A172 (cell line): ENCODE measurements at regions not wholly inside any gene's neighbourhood (a gene's known extent, or its start where the extent isn't known, plus 50 kb on each side); places are given as distances from the start of the nearest gene placed in this dataset.
A peak's percentile ranks its signal among the peaks of the same experiment; 100 is the strongest.
"Not testable (repeated sequence)": the region's sequence is repeated elsewhere in the genome, so short reads cannot be mapped to it uniquely, and the experiment has no call there.

Source experiments
- DNase-seq: peaks from one replicate; pipeline ENCODE4 v3.0.0-alpha.2; 2015; ENCODE audit warnings: low spot score

GRCh38 chr13:89968470-89968869 lies 1379.0 kb upstream of the MIR17HG start:
- DNase-seq, result no peak

GRCh38 chr13:89970353-89970709 lies 1377.2 kb upstream of the MIR17HG start:
- DNase-seq, result no peak

GRCh38 chr13:89977203-89977602 lies 1370.3 kb upstream of the MIR17HG start:
- DNase-seq, result no peak

- no peak for DNase-seq
Observed at GRCh38 chr13:89980896-89981295, 1366.6 kb upstream of the MIR17HG start.

GRCh38 chr13:89982407-89983095 lies 1364.9 kb upstream of the MIR17HG start:
- DNase-seq, result no peak

DNA sequence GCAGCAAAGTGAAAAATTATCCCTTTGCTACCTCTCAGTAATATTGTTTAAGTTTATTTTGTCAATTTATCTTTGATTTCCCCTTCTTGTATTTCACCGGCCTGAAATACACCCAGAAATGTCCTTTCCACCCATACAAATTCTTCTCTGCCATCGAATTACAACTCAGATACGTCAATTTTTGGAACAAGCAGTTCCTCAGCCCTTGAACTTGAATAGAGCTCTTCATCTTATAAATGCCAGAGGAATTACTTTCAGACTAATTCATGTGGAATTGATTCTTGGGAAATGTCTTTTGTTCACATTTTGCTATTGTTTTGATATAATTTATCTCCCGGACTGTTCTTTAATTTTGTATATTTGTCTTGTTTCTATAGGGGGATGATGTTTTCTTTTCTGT lies 1359.3 kb upstream of the MIR17HG start:
- no peak for DNase-seq

DNA sequence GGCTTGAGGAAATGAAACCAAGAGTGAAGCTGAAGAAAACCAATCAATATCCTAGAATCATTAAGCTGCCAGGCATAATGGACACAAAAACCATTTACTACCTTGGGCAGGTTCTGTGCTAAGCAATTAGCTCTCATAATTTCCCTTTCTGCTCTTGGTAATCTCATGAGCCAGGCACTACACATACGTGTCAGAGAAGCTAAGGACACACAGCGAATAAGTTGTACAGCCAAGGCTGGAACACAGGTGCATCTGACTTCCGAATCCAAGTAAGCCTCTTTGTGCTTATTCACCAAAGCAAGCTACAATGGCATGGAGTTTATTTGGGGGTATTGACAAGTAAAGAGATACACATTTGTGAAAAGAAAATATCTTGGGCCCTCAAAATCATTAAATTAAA lies 1343.9 kb upstream of the MIR17HG start:
- no peak for DNase-seq

GRCh38 chr13:90008707-90009149 lies 1338.8 kb upstream of the MIR17HG start:
- DNase-seq, result no peak

DNA sequence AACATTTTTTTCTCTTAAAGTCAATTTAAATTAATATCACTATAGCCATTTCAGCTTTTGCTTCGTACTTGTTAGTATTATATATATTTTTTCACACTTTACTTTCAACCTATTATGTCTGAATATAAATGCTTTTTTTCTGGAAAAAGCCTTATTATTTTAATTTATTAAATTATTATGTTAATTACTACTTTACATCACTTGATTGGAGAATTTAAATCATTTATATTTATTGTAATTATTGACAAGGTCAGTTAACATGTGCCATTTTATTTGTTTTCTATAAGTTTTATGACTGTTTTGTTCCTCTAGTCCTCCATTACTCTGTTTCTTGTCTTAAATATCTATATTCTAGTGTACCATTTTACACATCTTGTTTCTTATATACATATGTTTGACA lies 1333.4 kb upstream of the MIR17HG start:
- no peak for DNase-seq

GRCh38 chr13:90015565-90016507 lies 1331.7 kb upstream of the MIR17HG start:
- peak; percentile 28 for DNase-seq

- DNase-seq, result no peak
Observed at GRCh38 chr13:90016688-90017087, 1330.8 kb upstream of the MIR17HG start.

GRCh38 chr13:90020536-90021070 lies 1326.9 kb upstream of the MIR17HG start:
- DNase-seq, result no peak

- no peak for DNase-seq
Observed at GRCh38 chr13:90027409-90027808, 1320.1 kb upstream of the MIR17HG start.

GRCh38 chr13:90032313-90032712 lies 1315.2 kb upstream of the MIR17HG start:
- no peak for DNase-seq

DNA sequence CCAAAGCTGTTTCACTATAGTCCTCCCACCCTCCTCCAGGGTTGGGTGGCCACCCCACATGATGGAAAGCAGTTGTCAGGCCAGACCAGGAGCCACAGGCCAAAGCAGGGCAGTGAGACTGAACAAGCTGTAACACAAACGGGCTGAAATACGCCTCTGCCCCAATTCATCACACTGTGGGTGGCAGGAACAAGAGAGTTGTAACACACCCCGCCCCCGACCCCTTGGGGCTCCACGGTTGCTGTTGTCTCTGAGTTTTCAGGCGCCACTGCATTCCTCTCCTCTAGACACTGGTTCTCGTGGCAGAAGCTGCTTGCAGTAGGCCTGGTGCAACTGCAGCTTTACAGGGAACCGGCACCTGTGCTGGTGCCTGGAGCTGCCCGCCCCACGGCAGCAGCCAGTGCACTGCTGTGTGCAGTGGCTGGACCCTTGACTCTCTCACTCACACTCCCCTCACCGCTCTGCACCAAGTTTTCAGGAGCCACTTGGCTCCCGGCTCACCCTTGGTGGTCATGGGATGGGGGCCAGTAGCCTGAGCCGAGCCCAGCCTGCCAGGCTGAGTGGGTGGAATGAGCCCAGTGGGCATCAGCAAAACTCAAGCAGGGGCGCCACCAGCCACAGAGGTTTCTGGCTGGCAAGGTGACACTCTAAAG lies 1314.5 kb upstream of the MIR17HG start:
- DNase-seq, result no peak

GRCh38 chr13:90039516-90039915 lies 1308.0 kb upstream of the MIR17HG start:
- no peak for DNase-seq

- DNase-seq, result no peak
Observed at GRCh38 chr13:90047600-90047999, 1299.9 kb upstream of the MIR17HG start.

DNA sequence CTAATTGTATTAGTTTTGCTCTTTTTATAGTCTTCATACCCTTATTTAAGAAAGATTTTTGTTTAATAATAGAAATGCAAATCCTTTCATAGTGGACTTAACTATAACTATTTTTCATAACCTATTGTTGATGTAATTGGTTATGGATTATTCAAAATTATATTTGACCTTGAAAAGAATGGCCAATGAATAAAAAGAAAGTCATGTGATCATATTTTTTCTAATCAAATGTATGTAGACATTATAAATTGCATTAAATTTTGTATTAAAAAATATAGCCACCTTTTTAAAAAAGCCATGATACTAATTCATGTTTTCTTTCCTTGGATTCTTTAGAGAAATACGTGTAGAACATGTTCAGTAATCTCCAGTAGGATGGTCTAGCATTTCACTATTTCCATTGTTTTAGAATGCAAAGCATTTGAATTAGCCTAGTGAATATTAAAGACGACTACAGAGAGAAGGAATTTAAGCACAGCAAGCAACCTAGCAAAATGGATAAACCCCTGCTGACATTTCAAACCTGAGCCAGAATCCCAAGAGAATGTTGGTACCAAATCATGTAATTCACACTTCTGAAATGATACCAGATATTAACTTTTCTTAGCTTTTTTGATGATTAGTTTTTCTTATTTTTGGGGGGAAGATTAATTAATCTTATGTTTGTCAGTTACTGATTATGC lies 1297.4 kb upstream of the MIR17HG start:
- DNase-seq, result no peak

- peak; percentile 4 for DNase-seq
Observed at GRCh38 chr13:90055121-90055520, 1292.4 kb upstream of the MIR17HG start.

- no peak for DNase-seq
Observed at GRCh38 chr13:90055760-90056159, 1291.7 kb upstream of the MIR17HG start.

DNA sequence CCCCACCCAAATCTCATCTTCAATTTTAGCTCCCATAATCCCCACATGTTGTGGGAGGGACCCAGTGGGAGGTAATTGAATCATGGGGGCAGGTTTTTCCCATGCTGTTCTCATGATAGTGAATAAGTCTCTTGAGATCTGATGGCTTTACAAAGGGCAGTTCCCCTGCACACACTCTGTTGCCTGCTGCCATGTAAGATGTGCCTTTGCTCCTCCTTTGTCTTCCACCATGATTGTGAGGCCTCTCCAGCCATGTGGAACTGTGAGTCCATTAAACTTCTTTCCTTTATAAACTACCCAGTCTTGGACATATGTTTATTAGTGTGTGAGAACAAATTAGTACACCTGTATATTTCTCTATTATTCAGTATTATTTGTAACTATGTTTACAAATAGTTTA lies 1283.3 kb upstream of the MIR17HG start:
- DNase-seq, result not testable (repeated sequence)

DNA sequence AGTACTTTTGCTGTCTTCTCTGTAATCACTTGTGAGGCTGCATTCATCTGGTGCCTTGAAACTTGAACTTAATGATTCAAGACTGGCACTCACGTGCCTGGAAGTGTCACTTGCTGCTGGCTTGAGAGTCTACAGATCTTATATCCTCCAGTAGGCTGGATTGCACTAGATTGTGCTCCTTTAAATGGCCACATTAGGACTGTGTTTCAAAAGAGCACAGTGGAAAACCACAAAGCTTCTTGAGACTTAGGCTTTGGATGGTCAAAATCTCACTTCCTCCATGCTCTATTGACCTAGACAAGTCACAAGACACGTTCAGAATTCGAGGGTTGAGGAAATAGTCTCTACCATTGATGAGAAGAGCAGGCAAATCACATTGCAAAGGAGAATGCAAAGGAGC lies 1278.8 kb upstream of the MIR17HG start:
- DNase-seq, result no peak
